ENCODE measurements at regions not wholly inside any gene's neighbourhood (a gene's known extent, or its start where the extent isn't known, plus 50 kb on each side); places are given as distances from the start of the nearest gene placed in this dataset.

GRCh38 chr12:107558816-107559382 lies 126.7 kb upstream of the PWP1 start (continued):
- TF ChIP-seq ATAD3A (CRISPR knock-in tag; IDR thresholded peaks at IDR 0.05) (no peak), HINFP (CRISPR knock-in tag; IDR thresholded peaks at IDR 0.05; ENCODE audit: low read depth) (no peak), FOXM1 (CRISPR knock-in tag; IDR thresholded peaks at IDR 0.05) (no peak), ZHX1 (CRISPR knock-in tag; IDR thresholded peaks at IDR 0.05; ENCODE audit: low read depth) (no peak), SUZ12 (IDR thresholded peaks at IDR 0.05; ENCODE audit: low read depth, low read length) (no peak), CSRNP1 (CRISPR knock-in tag; IDR thresholded peaks at IDR 0.05) (no peak), CERS6 (CRISPR knock-in tag; IDR thresholded peaks at IDR 0.05) (no peak), BRF2 (CRISPR knock-in tag; IDR thresholded peaks at IDR 0.05) (no peak), KLF13 (CRISPR knock-in tag; IDR thresholded peaks at IDR 0.05) (no peak), ZNF780A (CRISPR knock-in tag; IDR thresholded peaks at IDR 0.05) (no peak), ZNF746 (CRISPR knock-in tag; IDR thresholded peaks at IDR 0.05) (no peak), RNF219 (CRISPR knock-in tag; IDR thresholded peaks at IDR 0.05) (no peak), ZNF292 (CRISPR knock-in tag; IDR thresholded peaks at IDR 0.05; ENCODE audit: borderline replicate concordance, low read depth) (peak; percentile 97; the same call in 1 of the 2 replicates), KLF6 (CRISPR knock-in tag; IDR thresholded peaks at IDR 0.05) (no peak), ZMAT5 (CRISPR knock-in tag; IDR thresholded peaks at IDR 0.05; ENCODE audit: borderline replicate concordance, low read depth) (no peak), TFDP2 (CRISPR knock-in tag; IDR thresholded peaks at IDR 0.05) (no peak), FLYWCH1 (CRISPR knock-in tag; IDR thresholded peaks at IDR 0.05) (no peak), ZNF619 (CRISPR knock-in tag; IDR thresholded peaks at IDR 0.05) (no peak)
